ENCODE measurements at regions not wholly inside any gene's neighbourhood (a gene's known extent, or its start where the extent isn't known, plus 50 kb on each side); places are given as distances from the start of the nearest gene placed in this dataset.

DNA sequence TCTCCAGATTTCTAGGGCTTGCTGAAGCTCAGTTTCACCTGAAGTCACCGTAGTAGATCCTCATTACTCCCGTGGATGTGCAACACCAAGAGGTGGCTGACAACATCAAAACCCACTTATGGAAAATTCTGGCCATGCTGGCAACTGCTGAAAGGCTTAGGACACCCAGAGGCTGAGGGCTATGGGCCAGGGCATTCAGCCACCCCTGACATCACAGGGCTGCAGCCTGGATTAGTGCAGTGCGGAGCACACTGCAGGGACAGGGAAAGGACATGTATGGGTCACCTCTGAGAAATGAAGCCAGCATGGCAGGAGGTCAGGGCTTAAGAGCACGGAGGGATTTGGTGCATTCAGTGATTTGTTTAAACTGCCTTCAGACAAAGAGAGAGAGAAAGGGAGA is 300.6 kb downstream of the TDRD15 start:
- TF ChIP-seq POLR2A (IDR thresholded peaks at IDR 0.05), result no peak
- TF ChIP-seq, protein P1, sequence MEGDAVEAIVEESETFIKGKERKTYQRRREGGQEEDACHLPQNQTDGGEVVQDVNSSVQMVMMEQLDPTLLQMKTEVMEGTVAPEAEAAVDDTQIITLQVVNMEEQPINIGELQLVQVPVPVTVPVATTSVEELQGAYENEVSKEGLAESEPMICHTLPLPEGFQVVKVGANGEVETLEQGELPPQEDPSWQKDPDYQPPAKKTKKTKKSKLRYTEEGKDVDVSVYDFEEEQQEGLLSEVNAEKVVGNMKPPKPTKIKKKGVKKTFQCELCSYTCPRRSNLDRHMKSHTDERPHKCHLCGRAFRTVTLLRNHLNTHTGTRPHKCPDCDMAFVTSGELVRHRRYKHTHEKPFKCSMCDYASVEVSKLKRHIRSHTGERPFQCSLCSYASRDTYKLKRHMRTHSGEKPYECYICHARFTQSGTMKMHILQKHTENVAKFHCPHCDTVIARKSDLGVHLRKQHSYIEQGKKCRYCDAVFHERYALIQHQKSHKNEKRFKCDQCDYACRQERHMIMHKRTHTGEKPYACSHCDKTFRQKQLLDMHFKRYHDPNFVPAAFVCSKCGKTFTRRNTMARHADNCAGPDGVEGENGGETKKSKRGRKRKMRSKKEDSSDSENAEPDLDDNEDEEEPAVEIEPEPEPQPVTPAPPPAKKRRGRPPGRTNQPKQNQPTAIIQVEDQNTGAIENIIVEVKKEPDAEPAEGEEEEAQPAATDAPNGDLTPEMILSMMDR (IDR thresholded peaks at IDR 0.05), result no peak

Data from heart left ventricle (tissue), 13 donors.